ENCODE measurements at regions not wholly inside any gene's neighbourhood (a gene's known extent, or its start where the extent isn't known, plus 50 kb on each side); places are given as distances from the start of the nearest gene placed in this dataset.

DNA sequence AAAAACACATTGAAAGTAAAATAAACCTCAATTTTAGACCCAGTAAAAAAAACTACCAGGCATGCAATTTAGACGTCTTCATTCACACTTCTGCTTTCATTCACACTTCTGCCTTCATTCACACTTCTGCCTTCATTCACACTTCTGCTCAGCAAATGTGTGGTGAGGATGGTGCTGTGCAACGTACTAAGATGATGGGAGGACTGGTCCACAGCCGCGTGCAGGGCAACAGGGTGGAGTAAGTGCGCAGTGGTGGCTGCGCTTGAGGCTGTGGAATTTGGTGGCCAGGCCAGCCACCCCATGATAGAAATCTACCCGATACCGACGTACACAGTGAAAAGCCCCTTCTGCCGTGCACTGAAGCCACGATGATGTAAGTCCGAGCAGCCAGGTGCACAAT lies 114.3 kb upstream of the CD93 start:
- DNase-seq (ENCODE audit: low read depth, low spot score): no peak
- in situ Hi-C loops (cut with HindIII; ENCODE audit: low pct_unique_long_range_greater_than_20kb, low sequenced_read_pairs): no loop called here

DNA sequence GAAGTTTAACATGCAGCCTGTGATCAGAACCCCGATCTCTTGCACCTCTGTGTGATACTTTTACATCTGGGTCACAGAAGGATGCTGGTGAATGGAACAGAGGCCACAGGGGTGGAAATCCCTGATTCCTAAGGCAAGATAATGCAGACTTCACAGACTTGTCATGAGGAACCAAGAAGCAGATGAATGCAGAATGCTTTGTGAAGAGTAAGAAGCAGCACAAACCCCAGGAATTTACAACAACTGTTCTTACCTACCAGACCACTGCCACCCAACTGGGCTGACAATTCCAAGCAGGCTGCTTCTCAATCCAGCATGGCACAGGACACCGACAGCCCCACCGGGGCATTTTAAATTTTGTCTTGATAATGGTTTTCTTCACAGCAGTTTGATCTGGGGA lies 113.2 kb upstream of the CD93 start:
- in situ Hi-C loops (cut with HindIII; ENCODE audit: low pct_unique_long_range_greater_than_20kb, low sequenced_read_pairs): no loop called here
- no peak for DNase-seq (ENCODE audit: low read depth, low spot score)

DNA sequence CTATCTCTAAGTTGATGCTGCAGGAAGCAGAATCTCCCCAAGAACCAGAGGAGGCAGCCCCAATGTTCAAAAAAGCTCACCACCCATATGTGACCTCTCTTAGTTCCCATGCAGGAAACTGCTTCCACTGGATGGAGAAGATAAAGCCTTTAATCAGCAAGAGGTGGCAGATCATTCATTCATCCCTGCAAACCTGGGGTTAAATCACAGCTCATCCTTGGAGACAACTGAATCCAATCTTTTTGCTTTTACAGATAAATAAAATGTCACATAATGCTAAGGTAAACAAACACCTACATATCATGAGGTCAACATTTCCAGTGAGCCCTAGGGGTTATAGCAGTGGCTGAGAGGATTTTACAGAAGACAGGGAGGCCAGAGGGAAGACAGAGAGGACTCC lies 112.7 kb upstream of the CD93 start:
- in situ Hi-C loops (cut with HindIII; ENCODE audit: low pct_unique_long_range_greater_than_20kb, low sequenced_read_pairs): no loop called here

DNA sequence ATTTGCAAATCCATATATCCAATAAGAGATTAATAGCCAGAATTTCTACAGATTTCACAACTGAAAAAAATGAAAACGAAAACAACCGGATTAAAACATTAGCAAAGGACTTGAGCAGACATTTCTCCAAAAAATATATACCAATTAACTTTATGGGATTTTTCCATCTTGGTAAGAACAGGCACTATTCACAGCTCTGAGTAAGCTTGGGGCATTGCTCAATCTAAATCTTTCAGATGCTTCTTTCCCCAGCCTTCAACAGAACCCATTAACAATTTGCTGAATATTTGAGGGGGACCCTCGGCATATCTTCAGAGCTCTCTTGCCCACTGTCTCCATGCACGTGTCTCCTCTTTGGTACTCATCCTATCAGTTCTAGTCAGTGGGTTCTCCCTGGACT lies 111.7 kb upstream of the CD93 start:
- in situ Hi-C loops (cut with HindIII; ENCODE audit: low pct_unique_long_range_greater_than_20kb, low sequenced_read_pairs): no loop called here
- no peak for DNase-seq (ENCODE audit: low read depth, low spot score)

More for the DNA sequence above, 112.7 kb upstream of the CD93 start:
- DNase-seq (ENCODE audit: low read depth, low spot score): no peak

DNA sequence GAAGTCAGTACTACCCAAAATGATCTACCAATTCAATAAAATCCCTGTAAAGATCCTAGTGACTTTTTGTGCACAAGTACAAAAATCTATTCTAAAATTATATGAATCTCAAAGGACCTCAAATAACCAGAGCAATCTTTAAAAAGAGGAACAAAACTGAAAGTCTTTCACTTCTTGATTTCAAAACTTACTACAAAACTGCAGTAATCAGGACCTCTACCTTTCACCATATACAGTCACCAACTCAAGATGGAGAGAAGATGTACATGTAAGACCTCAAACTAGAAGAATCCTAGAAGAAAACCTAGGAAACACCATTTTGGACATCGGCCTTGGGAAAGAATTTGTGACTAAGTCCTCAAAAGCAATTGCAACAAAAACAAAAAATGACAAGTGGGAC lies 109.5 kb upstream of the CD93 start:
- in situ Hi-C loops (cut with HindIII; ENCODE audit: low pct_unique_long_range_greater_than_20kb, low sequenced_read_pairs): no loop called here
- DNase-seq (ENCODE audit: low read depth, low spot score): no peak

DNA sequence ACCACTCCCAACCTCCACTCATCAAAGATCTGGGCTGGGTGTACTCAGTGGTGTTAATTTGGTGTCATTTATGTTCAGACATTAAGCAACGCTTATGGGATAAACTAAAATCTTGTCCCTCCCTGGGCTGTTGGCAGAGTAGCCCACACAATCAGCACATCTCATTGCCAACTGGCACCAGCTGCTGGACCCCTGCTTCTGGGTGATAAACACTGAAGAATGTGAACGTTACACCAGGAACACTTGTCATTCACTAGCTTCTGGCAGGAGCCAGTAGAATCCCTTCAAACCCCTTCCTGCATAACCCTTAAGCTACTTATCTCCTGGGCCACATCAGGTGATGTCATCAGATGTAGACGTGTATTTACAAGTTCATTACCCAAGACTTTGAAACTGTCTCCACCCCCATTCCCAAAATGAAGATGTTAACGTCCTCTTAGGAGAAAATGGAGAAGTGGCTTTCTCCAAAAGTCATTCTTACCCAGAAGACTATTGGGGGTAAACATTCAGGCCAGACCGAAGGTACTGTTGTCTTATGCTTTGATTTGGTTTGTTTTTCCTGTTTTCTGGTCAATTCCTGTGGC lies 107.8 kb upstream of the CD93 start:
- in situ Hi-C loops (cut with HindIII; ENCODE audit: low pct_unique_long_range_greater_than_20kb, low sequenced_read_pairs): no loop called here
- DNase-seq (ENCODE audit: low read depth, low spot score): no peak

DNA sequence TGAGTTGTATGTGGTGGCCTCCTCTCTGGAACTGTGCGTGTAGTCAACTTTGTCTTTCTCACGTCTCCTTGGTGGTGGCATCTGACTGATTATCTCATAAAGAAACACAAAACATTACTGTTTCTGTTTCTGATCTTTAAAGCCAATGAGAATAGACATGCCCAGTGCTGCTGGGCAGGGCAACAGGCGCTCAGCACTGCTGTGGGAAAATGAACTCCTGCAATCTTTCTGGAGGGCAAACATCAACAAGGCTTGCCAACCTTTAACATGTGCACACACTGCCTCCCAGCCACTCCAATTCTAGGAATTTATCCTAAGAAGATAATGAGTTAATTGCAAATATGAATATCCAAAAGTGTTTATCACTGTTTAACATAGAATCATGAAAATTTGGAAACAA lies 106.3 kb upstream of the CD93 start:
- in situ Hi-C loops (cut with HindIII; ENCODE audit: low pct_unique_long_range_greater_than_20kb, low sequenced_read_pairs): no loop called here
- no peak for DNase-seq (ENCODE audit: low read depth, low spot score)

DNA sequence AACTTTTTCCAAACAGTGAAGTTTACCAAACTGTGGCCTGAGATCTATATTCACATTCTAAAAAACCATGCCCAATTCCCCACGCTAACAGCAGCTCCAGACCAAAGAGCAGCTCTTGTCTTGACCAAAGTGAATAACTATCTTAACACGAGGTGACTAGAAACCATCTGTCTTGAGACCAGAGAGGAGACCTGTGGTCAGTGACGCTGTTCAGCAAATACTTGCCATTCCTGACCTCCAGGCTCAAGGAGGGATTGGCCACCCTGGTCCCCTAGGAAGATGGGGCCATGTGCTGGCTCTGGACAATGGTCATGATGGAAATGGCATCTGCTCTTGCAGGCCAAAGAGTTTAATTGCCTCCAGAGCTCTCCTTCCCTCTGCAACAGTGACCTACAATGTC lies 104.4 kb upstream of the CD93 start:
- no peak for DNase-seq (ENCODE audit: low read depth, low spot score)
- in situ Hi-C loops (cut with HindIII; ENCODE audit: low pct_unique_long_range_greater_than_20kb, low sequenced_read_pairs): no loop called here

DNA sequence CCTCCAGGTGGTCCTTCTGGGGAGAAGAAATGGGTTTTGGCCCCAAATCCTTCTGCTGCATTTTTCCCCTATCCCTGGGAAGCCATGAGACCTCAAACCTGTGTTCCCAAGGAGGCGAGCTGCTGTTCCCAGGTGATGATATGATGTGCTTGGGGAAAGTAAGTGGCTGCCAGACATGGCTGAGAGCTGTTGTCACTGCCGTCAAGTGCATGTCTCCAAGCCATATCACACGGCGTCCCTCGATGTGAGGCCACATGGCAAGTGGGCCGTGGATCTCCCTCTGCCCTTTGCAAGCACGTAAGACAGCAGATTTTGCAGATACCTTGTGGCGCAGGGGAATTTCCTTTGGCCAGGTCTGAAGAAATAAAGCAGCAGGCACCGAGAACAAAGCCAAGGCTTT lies 103.7 kb upstream of the CD93 start:
- no peak for DNase-seq (ENCODE audit: low read depth, low spot score)
- in situ Hi-C loops (cut with HindIII; ENCODE audit: low pct_unique_long_range_greater_than_20kb, low sequenced_read_pairs): no loop called here

DNA sequence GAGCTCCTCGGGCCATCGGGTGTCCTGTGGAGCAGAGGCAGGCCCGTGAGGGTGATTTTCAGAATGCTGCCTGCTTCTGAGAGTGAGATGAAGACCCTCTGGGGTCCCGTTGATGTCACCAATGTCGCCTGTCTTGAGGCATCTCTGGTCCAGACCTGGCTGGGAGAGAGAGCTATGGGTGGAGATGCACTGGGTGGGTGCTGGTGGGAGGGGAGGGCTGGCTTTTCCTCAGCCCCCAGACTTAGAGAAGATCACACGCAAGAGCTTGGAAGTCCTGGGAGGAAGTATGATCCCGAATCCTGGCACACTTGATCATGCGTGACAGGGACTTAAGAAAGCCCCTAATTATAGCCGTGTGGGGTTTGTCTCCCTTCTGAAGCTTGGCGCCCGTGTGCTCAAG lies 103.2 kb upstream of the CD93 start:
- DNase-seq (ENCODE audit: low read depth, low spot score): no peak
- in situ Hi-C loops (cut with HindIII; ENCODE audit: low pct_unique_long_range_greater_than_20kb, low sequenced_read_pairs): no loop called here

DNA sequence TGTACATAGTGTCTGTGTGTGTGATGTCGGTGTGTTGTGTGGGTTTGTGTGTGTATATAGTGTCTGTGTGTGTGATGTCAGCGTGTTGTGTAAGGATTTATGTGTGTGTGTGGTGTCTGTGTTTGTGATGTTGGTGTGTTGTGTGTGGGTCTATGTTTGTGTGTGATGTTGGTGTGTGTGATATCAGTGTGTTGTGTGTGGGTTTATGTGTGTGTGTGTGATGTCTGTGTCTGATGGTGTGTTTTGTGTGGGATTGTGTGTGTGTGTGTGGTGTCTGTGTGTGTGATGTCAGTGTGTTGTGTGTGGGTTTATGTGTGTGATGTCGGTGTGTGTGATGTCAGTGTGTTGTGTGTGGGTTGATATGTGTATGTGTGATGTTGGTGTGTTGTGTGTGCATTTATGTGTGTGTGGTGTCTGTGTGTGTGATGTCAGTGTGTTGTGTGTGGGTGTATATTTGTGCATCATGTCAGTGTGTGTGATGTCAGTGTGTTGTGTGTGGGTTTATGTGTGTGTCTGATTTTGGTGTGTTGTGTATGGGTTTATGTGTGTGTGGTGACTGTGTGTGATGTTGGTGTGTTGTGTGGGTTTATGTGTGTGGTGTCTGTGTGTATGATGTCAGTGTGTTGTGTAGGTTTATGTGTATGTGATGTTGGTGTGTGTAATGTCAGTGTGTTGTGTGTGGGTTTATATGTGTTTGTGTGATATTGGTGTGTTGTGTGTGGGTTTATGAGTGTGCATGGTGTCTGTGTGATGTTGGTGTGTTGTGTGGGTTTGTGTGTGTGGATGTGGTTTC lies 102.4 kb upstream of the CD93 start:
- no peak for DNase-seq (ENCODE audit: low read depth, low spot score)
- in situ Hi-C loops (cut with HindIII; ENCODE audit: low pct_unique_long_range_greater_than_20kb, low sequenced_read_pairs): no loop called here

DNA sequence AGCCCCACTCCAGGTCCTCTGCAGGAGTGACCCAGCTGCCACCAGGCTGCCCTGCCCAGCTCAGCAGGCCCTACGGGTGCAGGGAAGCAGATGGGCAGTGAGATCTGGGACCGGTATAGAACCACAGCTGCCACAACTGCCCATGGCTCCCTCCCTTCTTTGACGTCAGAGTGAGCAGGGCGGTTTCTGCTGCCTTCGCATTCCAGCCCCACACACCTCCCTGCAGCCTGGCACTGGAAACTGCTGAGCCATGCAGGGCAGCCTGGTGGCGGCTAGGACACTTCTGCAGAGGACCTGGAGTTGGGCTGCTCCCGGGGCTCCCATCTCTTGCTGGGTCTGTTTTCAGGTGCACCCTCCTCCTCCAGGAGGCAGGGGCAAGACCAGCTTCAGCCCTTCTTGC lies 101.6 kb upstream of the CD93 start:
- in situ Hi-C loops (cut with HindIII; ENCODE audit: low pct_unique_long_range_greater_than_20kb, low sequenced_read_pairs): no loop called here
- no peak for DNase-seq (ENCODE audit: low read depth, low spot score)

DNA sequence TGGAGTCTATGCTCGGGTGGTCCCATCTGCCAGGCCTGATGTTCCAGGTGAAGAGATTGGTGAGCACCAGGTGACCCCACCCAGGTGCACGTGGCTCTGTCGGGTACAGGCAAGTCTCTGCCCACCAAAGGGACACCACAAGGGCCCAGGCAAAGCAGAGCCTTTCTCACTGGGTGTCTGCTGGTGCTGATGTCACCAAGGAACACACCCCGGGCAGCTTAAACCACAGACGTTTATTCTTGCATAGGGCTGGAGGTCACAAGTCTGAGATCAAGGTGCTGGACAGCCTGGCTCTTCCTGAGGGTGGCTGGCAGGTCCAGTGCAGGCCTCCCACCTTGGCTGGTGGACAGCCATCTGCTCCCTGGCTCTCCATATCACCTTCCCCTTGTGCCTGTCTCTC lies 100.7 kb upstream of the CD93 start:
- in situ Hi-C loops (cut with HindIII; ENCODE audit: low pct_unique_long_range_greater_than_20kb, low sequenced_read_pairs): no loop called here
- DNase-seq (ENCODE audit: low read depth, low spot score): no peak

DNA sequence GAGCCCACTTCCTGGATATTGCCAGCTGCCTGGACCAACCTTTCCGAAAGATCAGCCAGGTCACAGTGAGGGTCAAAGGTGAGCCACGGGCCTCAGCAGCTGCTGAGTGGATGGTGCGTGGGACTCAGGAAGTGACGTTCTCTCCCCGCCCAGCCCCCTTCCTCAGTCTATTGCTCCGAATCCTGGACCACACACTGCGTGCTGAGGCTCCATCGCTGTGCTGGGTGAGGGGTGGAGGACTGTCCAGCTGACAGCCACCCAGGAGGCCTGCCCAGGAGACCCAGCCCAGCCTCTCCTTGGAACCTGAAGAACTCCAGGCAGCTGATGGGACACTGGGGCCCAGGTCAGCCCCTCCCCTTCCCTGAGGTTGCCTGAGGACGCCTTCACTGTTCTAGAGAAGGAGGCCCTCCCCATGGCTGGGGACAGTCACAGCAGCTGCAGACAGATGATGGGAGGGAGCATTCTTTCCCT lies 94.4 kb upstream of the CD93 start:
- DNase-seq (ENCODE audit: low read depth, low spot score): no peak
- in situ Hi-C loops (cut with HindIII; ENCODE audit: low pct_unique_long_range_greater_than_20kb, low sequenced_read_pairs): no loop called here

DNA sequence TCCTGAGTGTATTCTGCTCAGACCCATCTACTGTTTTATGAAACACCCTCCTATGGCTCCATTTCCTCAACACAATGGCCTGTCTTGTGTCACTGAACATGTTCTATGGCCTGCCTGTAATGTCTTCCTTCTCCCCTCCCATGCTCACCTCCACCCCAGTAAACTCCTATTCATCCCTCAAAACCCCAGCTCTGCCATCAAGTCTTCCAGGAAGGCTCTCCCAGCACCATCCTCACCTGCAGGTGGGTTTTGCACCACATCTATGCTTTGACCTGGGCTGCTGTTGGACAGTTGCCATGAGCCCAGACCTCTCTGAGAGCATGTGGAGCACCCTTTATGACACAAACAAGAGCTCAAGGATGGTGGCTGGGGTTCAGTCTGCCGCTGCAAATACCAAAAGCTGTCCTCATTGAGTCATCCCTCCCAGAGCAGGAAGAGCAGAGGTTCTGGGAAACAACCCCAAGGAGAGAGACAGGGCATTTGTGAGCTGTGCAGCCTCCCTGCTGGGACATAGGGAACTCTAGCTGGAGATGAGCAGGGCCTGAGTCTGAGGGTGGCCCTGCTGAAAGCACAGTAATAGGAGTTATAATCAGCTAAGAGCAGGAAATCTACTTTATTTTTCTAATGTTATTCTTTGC lies 93.8 kb upstream of the CD93 start:
- no peak for DNase-seq (ENCODE audit: low read depth, low spot score)
- in situ Hi-C loops (cut with HindIII; ENCODE audit: low pct_unique_long_range_greater_than_20kb, low sequenced_read_pairs): no loop called here

DNA sequence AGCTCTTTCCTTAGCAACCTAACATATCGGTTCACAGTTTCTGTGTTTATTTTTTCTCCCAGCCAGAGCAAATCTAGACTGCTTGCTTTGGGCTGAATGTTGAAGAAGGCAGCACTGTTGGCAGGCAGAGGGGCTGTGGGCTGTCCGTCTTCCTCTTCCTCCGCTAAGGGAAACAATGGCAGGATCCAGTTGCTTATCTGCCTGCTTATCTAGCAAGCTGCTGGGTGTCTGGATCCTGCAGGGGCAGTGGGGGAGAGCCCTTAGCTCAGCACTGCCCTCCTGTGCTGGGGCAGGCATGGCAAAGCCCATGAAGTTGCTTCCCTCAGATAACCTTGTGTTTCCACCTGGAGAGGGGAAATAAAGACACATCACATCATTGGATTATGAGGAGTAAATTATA lies 92.7 kb upstream of the CD93 start:
- in situ Hi-C loops (cut with HindIII; ENCODE audit: low pct_unique_long_range_greater_than_20kb, low sequenced_read_pairs): no loop called here
- DNase-seq (ENCODE audit: low read depth, low spot score): no peak

DNA sequence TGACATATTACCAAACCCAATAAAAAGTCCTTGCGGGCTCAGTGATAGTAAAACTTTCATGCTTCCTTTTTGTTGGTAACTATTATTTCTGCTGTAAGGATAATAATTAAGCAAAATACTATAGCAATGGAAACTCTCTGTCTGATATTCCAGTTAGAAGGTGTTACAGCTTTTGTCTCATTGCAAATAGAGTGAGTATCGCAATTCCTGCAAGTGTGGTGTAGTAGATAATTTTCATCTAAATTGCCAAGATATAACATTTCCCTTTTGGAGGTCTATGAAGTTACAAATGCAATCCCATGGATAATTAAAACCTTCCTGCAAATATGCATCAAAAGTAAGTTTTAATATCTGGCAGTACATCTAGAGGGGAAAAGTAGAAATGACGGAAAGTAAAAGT lies 88.7 kb upstream of the CD93 start:
- in situ Hi-C loops (cut with HindIII; ENCODE audit: low pct_unique_long_range_greater_than_20kb, low sequenced_read_pairs): no loop called here
- DNase-seq (ENCODE audit: low read depth, low spot score): no peak

DNA sequence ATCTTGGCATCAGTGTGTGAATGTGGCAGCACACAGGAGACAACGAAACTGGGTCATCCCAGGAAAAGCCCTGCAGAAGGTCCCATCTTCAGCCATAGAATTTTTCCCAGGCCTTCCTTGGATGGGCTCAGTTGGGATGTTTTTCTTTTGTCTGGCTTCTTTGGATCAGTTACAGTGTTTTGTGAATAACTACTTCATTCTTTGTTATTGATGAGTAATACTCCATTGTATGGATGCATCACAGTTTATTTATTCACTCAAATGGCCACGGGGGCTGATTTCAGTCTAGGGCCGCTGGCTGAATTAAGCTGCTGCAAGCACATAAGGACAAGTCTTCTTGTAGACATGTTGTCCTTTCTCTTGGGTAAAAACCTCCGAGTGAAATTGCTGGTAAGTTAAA lies 81.3 kb upstream of the CD93 start:
- in situ Hi-C loops (cut with HindIII; ENCODE audit: low pct_unique_long_range_greater_than_20kb, low sequenced_read_pairs): no loop called here
- no peak for DNase-seq (ENCODE audit: low read depth, low spot score)

DNA sequence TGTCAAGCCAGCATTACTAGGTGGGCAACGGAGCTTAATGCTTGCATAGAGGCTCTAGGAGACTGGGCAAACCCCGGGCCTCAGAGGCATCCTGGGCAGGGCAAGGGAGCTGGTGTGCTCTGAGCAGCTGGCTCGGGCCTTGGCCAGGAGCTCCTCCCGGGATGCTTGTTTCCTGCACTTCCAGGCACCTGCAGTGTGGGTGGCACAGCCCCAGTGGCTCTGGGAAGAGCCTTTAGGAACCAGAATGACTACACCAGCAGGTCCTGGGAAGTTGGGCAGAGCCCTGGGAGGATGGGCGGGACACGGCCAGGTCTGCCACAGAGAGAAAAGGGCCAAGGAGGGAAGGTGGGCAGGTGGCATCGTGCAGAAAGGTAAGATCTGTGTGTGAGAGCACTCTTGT lies 80.4 kb upstream of the CD93 start:
- in situ Hi-C loops (cut with HindIII; ENCODE audit: low pct_unique_long_range_greater_than_20kb, low sequenced_read_pairs): no loop called here
- no peak for DNase-seq (ENCODE audit: low read depth, low spot score)
